T follicular helper cell (primary cell): ENCODE measurements at regions not wholly inside any gene's neighbourhood (a gene's known extent, or its start where the extent isn't known, plus 50 kb on each side); places are given as distances from the start of the nearest gene placed in this dataset.
"Not testable (repeated sequence)": the region's sequence is repeated elsewhere in the genome, so short reads cannot be mapped to it uniquely, and the experiment has no call there.

Experiments
- DNase-seq: peaks from one replicate; pipeline ENCODE4 v3.0.0-alpha.2; 2020; ENCODE audit warnings: low read depth

DNA sequence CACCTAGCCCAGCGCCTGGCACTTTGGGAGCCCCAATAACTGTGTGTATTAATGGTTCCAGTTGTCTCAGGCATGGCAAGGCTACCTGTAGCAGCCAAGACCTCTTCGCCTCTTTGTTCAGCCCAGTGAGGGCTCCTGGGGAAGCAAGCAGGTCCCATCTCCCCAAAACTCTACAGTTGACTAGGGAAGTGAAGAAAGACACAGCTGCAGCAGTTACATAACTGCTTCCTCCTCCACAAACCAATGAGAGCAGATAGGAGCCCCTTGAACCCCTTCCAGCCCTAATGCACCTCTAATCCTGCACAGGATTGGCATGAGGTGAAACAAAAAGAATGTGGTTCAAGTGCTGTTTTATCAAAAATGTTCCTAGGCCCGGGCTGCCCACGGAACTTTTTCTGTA, 100.5 kb downstream of the SYF2 start:
- no peak for DNase-seq

DNA sequence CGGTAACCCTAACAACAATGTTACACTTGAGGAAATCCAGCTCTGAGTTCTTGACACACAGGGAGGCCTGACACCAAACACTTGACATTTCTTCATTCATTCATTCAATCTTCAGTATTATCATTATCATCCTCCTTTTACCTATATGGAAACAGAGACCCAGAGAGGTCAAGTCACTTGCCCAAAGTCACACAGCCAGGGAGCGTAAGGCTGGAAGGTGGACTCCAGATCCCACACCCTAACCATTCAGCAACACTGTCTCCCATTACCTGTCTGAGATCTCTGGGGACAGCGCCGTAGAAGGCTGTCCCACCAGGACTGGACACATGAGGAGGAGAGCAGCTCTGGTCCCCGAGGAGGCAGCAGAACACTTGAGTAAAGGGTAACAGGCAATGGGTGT, 101.4 kb downstream of the SYF2 start:
- DNase-seq, result no peak

- DNase-seq, result no peak
Observed at GRCh38 chr1:25129380-25129779, 102.9 kb downstream of the SYF2 start.

DNA sequence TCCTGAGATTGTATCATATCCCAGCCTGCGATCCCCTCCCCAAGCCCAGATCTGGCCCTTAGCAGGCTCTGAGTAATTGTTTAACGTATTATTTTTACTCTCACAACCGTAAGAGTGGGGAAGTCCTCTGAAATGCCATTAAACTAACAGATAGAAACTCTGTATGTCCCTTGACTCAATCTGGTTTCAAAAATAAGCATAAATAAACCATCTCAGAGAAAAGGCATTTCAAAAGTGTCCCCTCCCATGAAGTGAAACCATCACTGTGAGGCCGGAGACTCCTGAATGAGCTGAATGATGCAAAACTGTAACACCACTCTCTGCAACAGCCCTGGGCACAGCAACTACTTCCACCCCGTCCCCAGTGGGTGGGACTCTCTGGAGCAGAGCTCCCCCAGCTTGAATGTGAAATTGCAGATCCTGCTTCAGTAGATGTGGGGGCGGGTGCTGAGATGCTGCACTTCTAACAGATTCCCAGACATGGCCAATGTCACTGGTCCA, 104.1 kb downstream of the SYF2 start:
- DNase-seq, result no peak

GRCh38 chr1:25126562-25126961, 105.7 kb downstream of the SYF2 start:
- DNase-seq, result no peak

GRCh38 chr1:25123551-25123950, 108.8 kb downstream of the SYF2 start:
- no peak for DNase-seq

GRCh38 chr1:25122747-25123146, 109.6 kb downstream of the SYF2 start:
- no peak for DNase-seq

- DNase-seq, result no peak
Observed at GRCh38 chr1:25120281-25120680, 112.0 kb downstream of the SYF2 start.

- no peak for DNase-seq
Observed at GRCh38 chr1:25118546-25118945, 113.8 kb downstream of the SYF2 start.

DNA sequence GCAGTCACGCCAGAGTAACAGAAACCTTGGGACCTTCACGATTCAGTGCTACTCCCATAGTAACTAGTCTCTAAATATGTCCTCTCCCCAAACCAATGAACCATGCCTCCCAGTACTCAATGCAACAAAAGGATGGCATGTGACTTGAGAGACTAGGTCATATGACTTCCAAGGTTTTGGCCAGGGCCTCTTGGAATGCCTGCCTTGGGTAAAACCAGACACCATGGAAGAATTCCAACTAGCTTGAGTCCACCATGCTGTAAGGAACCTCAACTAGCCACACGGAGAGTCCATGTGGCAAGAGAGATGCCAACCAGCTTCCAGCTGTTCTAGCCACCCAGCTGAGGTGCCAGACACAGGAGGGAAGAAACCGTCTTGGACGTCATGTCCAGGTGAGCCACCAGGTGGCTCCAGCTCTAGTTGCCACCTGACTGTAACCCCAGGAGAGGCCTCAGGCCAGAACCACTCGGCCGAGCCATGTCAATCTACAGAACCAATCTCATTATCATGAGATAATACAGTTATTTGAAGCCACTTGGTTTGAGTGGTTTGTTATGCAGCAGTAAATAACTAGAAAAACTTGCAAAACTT, 115.0 kb downstream of the SYF2 start:
- no peak for DNase-seq

GRCh38 chr1:25116832-25117231, 115.5 kb downstream of the SYF2 start:
- DNase-seq, result no peak

GRCh38 chr1:25116117-25116516, 116.2 kb downstream of the SYF2 start:
- not testable (repeated sequence) for DNase-seq

DNA sequence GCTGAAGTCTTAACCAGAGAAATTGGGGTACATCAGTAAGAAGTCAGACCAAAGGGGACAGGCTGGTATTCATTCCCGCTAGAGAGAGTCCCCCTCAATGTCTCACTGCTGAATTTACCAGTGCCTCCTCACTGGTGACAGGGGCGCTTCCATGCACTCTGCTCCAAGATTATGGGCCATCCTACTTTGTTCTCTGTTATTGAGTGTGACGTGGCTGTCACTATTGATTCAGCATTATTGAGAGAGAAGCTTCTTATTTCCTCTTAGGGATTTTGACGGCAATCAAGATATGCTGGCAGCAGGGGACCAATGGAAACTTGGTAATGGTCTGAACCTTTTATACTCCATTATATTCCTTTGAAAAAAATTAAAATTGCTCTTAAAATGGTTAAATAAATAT, 118.6 kb downstream of the SYF2 start:
- DNase-seq, result no peak

DNA sequence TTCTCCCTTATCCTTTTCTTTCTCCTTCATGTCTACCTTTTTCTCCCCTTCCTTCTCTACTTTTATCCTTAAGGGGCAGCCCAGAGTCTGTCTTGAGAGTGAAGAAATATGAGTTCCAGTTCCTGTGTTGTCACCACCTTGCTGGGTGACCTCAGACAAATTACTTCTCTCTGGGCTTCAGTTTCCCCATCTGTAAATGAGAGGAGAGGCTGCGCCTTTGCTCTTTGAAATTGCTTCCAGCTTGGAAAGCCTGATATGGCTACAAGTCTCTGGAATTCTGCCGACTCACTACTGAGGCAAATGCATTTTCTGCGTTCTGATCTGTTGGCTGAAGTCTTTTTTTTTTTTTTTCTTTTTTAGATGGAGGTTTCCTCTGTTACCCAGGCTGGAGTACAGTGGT, 119.2 kb downstream of the SYF2 start:
- DNase-seq, result no peak

DNA sequence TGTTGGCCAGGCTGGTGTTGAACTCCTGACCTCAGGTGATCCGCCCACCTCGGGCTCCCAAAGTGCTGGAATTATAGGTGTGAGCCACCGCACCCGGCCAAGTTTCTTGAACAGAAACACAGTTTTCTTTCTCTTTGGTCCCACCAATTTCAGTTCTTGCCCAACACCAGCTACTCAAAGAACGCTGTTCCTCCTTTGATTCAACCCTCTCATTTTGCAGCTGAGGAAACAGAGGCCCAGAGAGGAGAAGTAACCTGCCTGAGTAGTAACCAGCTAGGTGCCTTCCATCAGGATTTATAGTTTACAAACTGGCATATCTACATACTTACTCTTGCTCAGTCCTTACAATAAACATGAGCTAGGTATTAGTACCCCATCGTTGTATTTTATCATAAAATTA, 119.9 kb downstream of the SYF2 start:
- DNase-seq, result no peak

DNA sequence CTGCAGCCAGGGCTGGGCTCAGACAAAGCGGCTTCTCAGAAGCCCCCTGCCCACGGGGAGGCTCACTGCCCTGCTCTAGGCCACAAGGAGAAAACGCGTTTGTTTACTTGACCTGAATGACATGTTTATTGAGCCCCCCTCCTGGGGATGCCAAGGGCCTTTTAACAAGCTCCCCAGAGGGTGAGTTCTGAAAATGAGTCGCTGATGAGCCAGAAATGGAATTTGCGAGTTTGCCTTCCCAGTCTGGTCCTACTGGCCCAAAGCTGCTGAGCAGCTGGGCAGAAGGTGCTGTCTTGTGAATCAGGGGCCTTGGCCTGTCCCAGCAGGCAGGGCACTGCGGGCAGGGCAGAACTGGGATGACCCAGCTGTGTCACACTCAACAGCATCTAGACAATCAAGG, 120.6 kb downstream of the SYF2 start:
- DNase-seq, result no peak

DNA sequence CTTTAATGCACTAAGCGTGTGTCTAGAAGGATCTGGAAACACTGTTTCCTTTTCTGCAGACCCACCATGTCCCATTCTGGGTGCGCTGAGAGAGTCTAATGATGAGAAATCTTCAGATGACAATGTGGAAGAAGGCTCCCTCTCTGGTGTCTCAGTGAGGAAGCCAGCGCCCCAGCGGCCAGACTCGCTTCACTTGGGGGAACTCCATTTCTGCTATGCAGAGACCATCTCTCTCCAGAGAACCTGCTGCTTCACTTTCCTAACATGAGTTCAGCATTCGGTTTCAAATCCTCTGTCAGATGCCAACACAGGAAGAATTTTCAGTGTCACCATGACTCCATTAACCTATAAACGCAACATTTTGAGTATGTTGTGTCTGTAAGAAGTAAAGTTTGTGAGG, 121.8 kb downstream of the SYF2 start:
- DNase-seq, result no peak

GRCh38 chr1:25110036-25110435, 122.3 kb downstream of the SYF2 start:
- no peak for DNase-seq

- DNase-seq, result no peak
Observed at GRCh38 chr1:25109531-25109951, 122.8 kb downstream of the SYF2 start.

- no peak for DNase-seq
Observed at GRCh38 chr1:25107643-25108010, 124.7 kb downstream of the SYF2 start.

GRCh38 chr1:25106976-25107642, 125.2 kb downstream of the SYF2 start:
- DNase-seq, result no peak

GRCh38 chr1:25106352-25106751, 126.0 kb downstream of the SYF2 start:
- DNase-seq, result no peak

DNA sequence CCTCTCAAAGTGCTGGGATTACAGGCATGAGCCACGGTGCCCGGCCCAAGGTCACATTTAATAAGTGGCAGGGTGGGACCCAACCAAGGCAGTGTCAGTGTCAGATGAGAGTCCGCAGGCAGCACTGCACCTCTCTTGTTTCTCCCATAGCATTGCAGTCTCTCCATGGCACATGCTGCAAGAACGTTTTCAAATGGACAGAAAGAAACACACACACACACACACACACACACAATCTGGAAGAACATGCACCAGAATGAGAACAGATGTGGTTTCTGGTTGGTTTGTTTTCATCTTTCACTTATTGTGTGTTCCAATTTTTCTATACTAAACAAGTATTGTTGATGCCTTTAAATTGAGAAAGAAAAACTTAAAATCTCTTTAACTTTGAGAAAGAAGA, 126.5 kb downstream of the SYF2 start:
- DNase-seq, result no peak

DNA sequence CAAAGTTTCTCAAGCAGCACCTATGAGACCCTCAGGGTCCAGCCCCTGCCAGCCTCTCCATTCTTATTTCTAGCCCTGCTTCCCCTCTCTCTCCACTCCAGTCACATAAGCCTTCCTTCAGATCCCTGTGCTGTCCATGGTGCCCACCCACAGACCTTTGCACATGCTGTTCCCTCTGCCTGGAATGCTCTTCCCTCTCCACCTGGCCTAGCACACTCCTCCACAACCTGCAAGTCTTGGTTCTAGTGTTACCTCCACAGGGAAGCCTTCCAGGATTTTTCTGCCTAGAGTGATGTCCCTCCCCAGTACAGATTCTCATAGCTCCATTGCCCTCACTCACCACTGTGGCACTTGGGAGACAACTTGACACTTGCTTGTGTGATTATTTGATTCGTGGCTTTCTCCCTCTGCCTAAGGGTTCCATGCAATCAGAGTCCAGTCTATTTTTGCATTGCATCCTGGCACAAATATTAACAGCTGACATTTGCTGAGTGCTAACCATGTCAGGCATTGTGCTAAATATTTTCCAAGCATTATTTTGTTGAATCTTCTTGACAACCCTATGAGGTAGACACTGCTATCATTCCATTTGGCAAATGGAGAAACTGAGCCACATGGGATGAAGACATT, 127.3 kb downstream of the SYF2 start:
- no peak for DNase-seq
